Caco-2 (cell line): ENCODE measurements at regions not wholly inside any gene's neighbourhood (a gene's known extent, or its start where the extent isn't known, plus 50 kb on each side); places are given as distances from the start of the nearest gene placed in this dataset.

Source experiments
- BruUV-seq: library from RNA; stranded (reverse); fragments of 400-500 nt; replicated peaks from 2 replicates; lab custom pipeline; 2021; lab: Mats Ljungman, UMichigan
- CTCF ChIA-PET: fragments of 300-600 bp; sonication (Branson Sonifier 250); formaldehyde crosslinking; loops from one replicate; lab custom pipeline; 2022; ENCODE audit warnings: antibody characterized with exemption; lab: Charles Lee
- POLR2A ChIA-PET: fragments of 300-600 bp; sonication (Branson Sonifier 250); formaldehyde crosslinking; loops from one replicate; lab custom pipeline; 2022; ENCODE audit warnings: antibody characterized with exemption; lab: Charles Lee
- DNase-seq, 2 experiments: peaks; one replicate each; pipeline versions ENCODE4 v3.0.0 to v3.0.0-alpha.2; 2020 to 2022
- H3K27me3 ChIP-seq: replicated peaks from 2 replicates; pipeline ENCODE4 v1.6.0; 2011; ENCODE audit warnings: low read length; ENCODE audit not compliant: control insufficient read depth, insufficient read depth
- H3K36me3 ChIP-seq: 2 replicates; pipeline ENCODE4 v1.5.1; 2011; ENCODE audit warnings: low read length; ENCODE audit not compliant: control insufficient read depth, insufficient read depth
- H3K4me1 ChIP-seq: fragments of 250-450 bp; sonication (Bioruptor Pico); 2 replicates; pipeline ENCODE4 v1.5.1; 2020; ENCODE audit warnings: mild to moderate bottlenecking
- H3K4me3 ChIP-seq: 2 replicates; pipeline ENCODE4 v1.5.1; 2011; ENCODE audit warnings: low read depth, mild to moderate bottlenecking, control low read depth, low read length
- H3K9me3 ChIP-seq: fragments of 250-450 bp; sonication (Bioruptor Pico); 2 replicates; pipeline ENCODE4 v1.5.1; 2020; ENCODE audit warnings: mild to moderate bottlenecking, moderate library complexity
- H3K27ac Mint-ChIP-seq: one replicate; pipeline ENCODE4 v1.8.0; 2022; ENCODE audit warnings: mixed read lengths; ENCODE audit not compliant: unreplicated experiment
- H3K27me3 Mint-ChIP-seq: one replicate; pipeline ENCODE4 v1.8.0; 2022; ENCODE audit warnings: mixed read lengths; ENCODE audit not compliant: insufficient read depth, unreplicated experiment
- H3K36me3 Mint-ChIP-seq: one replicate; pipeline ENCODE4 v1.8.0; 2022; ENCODE audit warnings: mild to moderate bottlenecking, mixed read lengths; ENCODE audit not compliant: insufficient read depth, unreplicated experiment
- H3K4me1 Mint-ChIP-seq: one replicate; pipeline ENCODE4 v1.8.0; 2022; ENCODE audit warnings: low read depth, mixed read lengths; ENCODE audit not compliant: unreplicated experiment
- H3K4me3 Mint-ChIP-seq: one replicate; pipeline ENCODE4 v1.8.0; 2022; ENCODE audit warnings: mild to moderate bottlenecking, moderate library complexity, mixed read lengths; ENCODE audit not compliant: unreplicated experiment
- H3K9me3 Mint-ChIP-seq: one replicate; pipeline ENCODE4 v1.8.0; 2022; ENCODE audit warnings: mixed read lengths; ENCODE audit not compliant: unreplicated experiment
- CTCF ChIP-seq, 2 experiments: fragments of 200-600 bp in 1 of 2; IDR thresholded peaks; 1 replicate in 1 of 2; 2 replicates in 1 of 2; pipeline versions ENCODE4 v1.5.1 to v1.8.0; 2011 to 2022; ENCODE audit warnings: antibody characterized with exemption in 1 of 2, control low read depth in 1 of 2, inconsistent platforms in 1 of 2, low read depth in 1 of 2, low read length in 1 of 2, mild to moderate bottlenecking in 1 of 2, moderate library complexity in 1 of 2; ENCODE audit not compliant: insufficient read depth in 1 of 2, severe bottlenecking in 1 of 2, unreplicated experiment in 1 of 2
- intact Hi-C: fragments of 100-400 bp; cut with micrococcal nuclease; formaldehyde crosslinking; loops from one replicate; pipeline ENCODE4 v1.10.0; 2022; ENCODE audit not compliant: unreplicated experiment

- BruUV-seq: no TSS peak
- peaks cover 45% of the 10 kb centered on the region for H3K4me1 Mint-ChIP-seq
Observed at GRCh38 chr1:212218065-212218464, 67.1 kb upstream of the PPP2R5A start.

GRCh38 chr1:212218911-212219310, 66.3 kb upstream of the PPP2R5A start:
- POLR2A ChIA-PET: interaction anchor here (0.5 to 1.0 kb wide), 3 partner anchors 66 to 67 kb away, joined by 3 to 6 read pairs (median 6); no protein-coding TSS in a partner anchor
- Mint-ChIP-seq H3K36me3 (peaks cover 10% of the 10 kb centered on the region), H3K4me1 (peaks cover 41% of the 10 kb centered on the region), H3K27me3 (no peaks in the 10 kb centered on the region), H3K9me3 (no peaks in the 10 kb centered on the region), H3K4me3 (peak overlapping the region; percentile 62), H3K27ac (peak overlapping the region; percentile 97)
- Histone ChIP-seq H3K4me1 (peaks cover 61% of the 10 kb centered on the region), H3K9me3 (no peaks in the 10 kb centered on the region), H3K4me3 (no peak overlapping the region), H3K27me3 (no peaks in the 10 kb centered on the region), H3K36me3 (no peaks in the 10 kb centered on the region)
- DNase-seq: no peak
- CTCF ChIA-PET: interaction anchor here (0.7 to 1.3 kb wide), 4 partner anchors 10 to 183 kb away, joined by 3 to 6 read pairs (median 4); partner anchors contain the start of gene DTL
- no peak for TF ChIP-seq CTCF (IDR thresholded peaks at IDR 0.05; ENCODE audit: insufficient read depth in 1 of 2, low read depth in 1 of 2, low read length in 1 of 2, severe bottlenecking in 1 of 2, unreplicated experiment in 1 of 2)
- no TSS peak for BruUV-seq
- intact Hi-C loops: loop anchor here (1.0 to 2.0 kb wide), 2 partner anchors 66 to 72 kb away; partner anchors contain the start of gene PPP2R5A

More at GRCh38 chr1:212218065-212218464, 67.1 kb upstream of the PPP2R5A start:
- no peaks in the 10 kb centered on the region for H3K9me3 ChIP-seq
- H3K36me3 ChIP-seq: no peaks in the 10 kb centered on the region
- H3K4me1 ChIP-seq: peaks cover 68% of the 10 kb centered on the region
- H3K9me3 Mint-ChIP-seq: no peaks in the 10 kb centered on the region
- POLR2A ChIA-PET: no interaction called here
- CTCF ChIA-PET: no interaction called here
- peaks cover 10% of the 10 kb centered on the region for H3K36me3 Mint-ChIP-seq
- intact Hi-C loops: loop anchor here (2.0 kb wide), 1 partner anchor 71 kb away; no protein-coding TSS in a partner anchor
- H3K27ac Mint-ChIP-seq: peak overlapping the region; percentile 97
- no peaks in the 10 kb centered on the region for H3K27me3 Mint-ChIP-seq
- peak overlapping the region; percentile 37 for H3K4me3 Mint-ChIP-seq
- no peak for DNase-seq
- no peak overlapping the region for H3K4me3 ChIP-seq
- TF ChIP-seq CTCF (IDR thresholded peaks at IDR 0.05; ENCODE audit: insufficient read depth in 1 of 2, low read depth in 1 of 2, low read length in 1 of 2, severe bottlenecking in 1 of 2, unreplicated experiment in 1 of 2): no peak
- H3K27me3 ChIP-seq: no peaks in the 10 kb centered on the region

- peaks cover 40% of the 10 kb centered on the region for H3K4me1 Mint-ChIP-seq
- Histone ChIP-seq H3K27me3 (no peaks in the 10 kb centered on the region), H3K9me3 (no peaks in the 10 kb centered on the region), H3K36me3 (no peaks in the 10 kb centered on the region), H3K4me3 (no peak overlapping the region), H3K4me1 (peaks cover 51% of the 10 kb centered on the region)
- no peak for TF ChIP-seq CTCF (IDR thresholded peaks at IDR 0.05; ENCODE audit: insufficient read depth in 1 of 2, low read depth in 1 of 2, low read length in 1 of 2, severe bottlenecking in 1 of 2, unreplicated experiment in 1 of 2)
- ChIA-PET CTCF (interaction anchor here (0.7 to 1.3 kb wide), 4 partner anchors 9 to 184 kb away, joined by 3 to 6 read pairs (median 4); partner anchors contain the start of gene DTL), POLR2A (interaction anchor here (0.6 to 1.0 kb wide), 3 partner anchors 65 to 67 kb away, joined by 3 to 6 read pairs (median 6); no protein-coding TSS in a partner anchor)
- H3K27me3 Mint-ChIP-seq: no peaks in the 10 kb centered on the region
- peaks cover 5% of the 10 kb centered on the region for H3K36me3 Mint-ChIP-seq
- intact Hi-C loops: loop anchor here (1.0 to 2.0 kb wide), 2 partner anchors 65 to 73 kb away; partner anchors contain the start of gene PPP2R5A
- no TSS peak for BruUV-seq
- H3K4me3 Mint-ChIP-seq: peak overlapping the region; percentile 62
- peak overlapping the region; percentile 97 for H3K27ac Mint-ChIP-seq
- no peaks in the 10 kb centered on the region for H3K9me3 Mint-ChIP-seq
- DNase-seq: peak; percentile 79 to 86
Observed at GRCh38 chr1:212219679-212220463, 65.3 kb upstream of the PPP2R5A start.
